Prostate gland (tissue), 2 donors: ENCODE measurements at regions not wholly inside any gene's neighbourhood (a gene's known extent, or its start where the extent isn't known, plus 50 kb on each side); places are given as distances from the start of the nearest gene placed in this dataset.

ENCODE experiments used
- POLR2A ChIP-seq: fragments of 450-650 bp; IDR thresholded peaks from one replicate; pipeline ENCODE4 v1.6.1; 2016; ENCODE audit warnings: antibody characterized with exemption, mild to moderate bottlenecking
- POLR2AphosphoS5 ChIP-seq: sonication (generic); formaldehyde crosslinking; IDR thresholded peaks from one replicate; pipeline ENCODE4 v1.6.1; 2017; ENCODE audit warnings: antibody characterized with exemption
- TF ChIP-seq, protein P1 (sequence below), 4 experiments: fragments of 200-600 bp in 2 of 4; fragments of 450-650 bp in 2 of 4; sonication (generic) in 2 of 4; IDR thresholded peaks; 1 replicate in 3 of 4; 2 replicates in 1 of 4; pipeline ENCODE4 v1.5.1; 2016 to 2019; ENCODE audit warnings: antibody characterized with exemption in 4 of 4, mild to moderate bottlenecking in 2 of 4, moderate library complexity in 2 of 4

DNA sequence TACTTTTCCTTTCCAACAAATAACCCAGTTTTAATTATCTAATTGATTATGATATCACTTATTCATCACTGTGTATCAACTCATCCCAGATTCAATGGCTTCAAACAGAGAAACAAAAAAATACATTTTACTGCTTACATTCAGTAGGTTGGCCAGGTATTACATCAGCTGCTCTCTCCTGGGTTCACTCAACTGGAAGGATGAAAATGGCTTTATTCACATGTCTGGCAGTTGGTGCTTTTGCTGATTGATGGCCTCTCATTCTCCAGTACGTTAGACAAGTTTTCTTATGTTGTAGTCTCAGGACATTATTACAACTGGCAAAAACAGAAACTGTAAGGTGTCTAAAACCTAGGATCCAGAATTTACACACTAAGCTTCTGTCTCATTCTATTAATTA, 811.0 kb upstream of the ALCAM start:
- TF ChIP-seq, protein P1, sequence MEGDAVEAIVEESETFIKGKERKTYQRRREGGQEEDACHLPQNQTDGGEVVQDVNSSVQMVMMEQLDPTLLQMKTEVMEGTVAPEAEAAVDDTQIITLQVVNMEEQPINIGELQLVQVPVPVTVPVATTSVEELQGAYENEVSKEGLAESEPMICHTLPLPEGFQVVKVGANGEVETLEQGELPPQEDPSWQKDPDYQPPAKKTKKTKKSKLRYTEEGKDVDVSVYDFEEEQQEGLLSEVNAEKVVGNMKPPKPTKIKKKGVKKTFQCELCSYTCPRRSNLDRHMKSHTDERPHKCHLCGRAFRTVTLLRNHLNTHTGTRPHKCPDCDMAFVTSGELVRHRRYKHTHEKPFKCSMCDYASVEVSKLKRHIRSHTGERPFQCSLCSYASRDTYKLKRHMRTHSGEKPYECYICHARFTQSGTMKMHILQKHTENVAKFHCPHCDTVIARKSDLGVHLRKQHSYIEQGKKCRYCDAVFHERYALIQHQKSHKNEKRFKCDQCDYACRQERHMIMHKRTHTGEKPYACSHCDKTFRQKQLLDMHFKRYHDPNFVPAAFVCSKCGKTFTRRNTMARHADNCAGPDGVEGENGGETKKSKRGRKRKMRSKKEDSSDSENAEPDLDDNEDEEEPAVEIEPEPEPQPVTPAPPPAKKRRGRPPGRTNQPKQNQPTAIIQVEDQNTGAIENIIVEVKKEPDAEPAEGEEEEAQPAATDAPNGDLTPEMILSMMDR (IDR thresholded peaks at IDR 0.05): no peak
- TF ChIP-seq POLR2A (no peak), POLR2AphosphoS5 (no peak)
